ENCODE measurements at regions not wholly inside any gene's neighbourhood (a gene's known extent, or its start where the extent isn't known, plus 50 kb on each side); places are given as distances from the start of the nearest gene placed in this dataset.
"Not testable (repeated sequence)": the region's sequence is repeated elsewhere in the genome, so short reads cannot be mapped to it uniquely, and the experiment has no call there.

DNA sequence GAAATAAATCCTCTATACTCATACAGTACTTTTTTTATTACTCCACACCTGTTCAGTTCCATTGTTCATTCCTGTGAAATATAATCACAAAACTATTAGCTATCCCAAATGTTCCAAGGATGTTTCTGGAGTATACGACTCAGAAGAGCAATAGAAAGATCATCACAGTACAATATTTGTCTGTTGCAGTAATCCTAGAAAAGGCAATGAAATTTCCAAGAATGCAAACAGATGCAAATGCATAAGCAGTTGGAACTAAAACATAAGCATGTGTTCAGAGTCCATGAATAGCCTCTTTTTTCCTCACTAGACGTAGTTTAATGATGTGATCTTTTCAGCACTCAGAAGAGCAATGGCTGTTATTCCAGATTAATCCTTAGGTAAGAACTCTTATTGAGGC lies 55.2 kb downstream of the RTL3 start:
- DNase-seq: no peak

GRCh38 chrX:78595901-78596502 lies 63.1 kb downstream of the RTL3 start:
- peak; percentile 10 for DNase-seq

DNA sequence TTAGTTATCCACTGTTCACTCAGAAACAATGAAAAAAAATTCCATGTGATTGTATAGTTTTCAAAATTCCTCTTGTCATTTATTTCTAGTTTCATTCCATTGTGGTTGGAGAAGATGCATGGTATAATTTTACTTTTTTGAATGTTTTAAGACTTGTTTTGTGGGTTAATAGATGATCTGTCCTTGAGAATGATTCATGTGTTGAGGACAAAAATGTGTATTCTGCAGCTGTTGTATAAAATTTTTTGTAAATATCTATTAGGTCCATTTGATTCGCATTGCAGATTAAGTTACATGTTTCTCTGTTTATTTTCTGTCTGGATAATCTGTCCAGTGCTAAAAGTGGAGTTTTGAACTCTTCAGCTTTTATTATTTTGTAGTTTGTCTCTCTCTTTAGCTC lies 65.4 kb downstream of the RTL3 start:
- DNase-seq: no peak

DNA sequence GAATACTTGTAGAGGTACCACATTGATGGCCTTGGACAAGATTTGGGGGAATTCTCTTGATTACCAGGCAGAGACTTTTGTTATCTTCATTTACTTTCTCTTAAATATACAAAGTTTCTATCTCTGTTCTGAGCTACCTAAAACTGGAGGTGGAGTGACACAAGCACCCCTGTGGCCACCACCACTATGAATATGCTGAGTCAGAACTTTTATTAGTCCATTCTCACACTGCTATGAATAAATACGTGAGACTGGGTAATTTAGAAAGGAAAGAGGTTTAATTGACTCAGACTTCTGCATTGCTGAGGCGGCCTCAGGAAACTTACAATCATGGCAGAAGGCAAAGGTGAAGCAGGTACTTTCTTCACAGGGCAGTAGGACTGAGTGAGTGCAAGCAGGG lies 67.1 kb downstream of the RTL3 start:
- no peak for DNase-seq

DNA sequence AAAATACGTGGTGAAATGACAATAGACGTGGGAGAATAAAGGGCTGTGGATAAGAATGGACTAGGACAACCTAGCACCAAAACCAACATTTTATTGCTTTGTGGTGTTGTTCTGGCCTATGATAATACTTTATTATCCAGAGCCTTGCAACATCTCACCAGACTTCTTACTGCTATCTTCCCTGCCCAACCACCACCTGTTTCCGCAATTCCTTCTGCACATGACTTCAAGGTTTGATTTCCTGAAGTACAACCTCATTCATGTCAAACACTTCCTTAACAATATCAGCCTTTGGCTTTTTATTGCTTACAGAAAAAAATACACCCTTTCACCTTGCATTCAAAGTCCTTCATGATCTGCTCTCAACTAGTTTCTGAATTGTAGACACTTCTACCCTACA lies 84.8 kb downstream of the RTL3 start:
- DNase-seq: no peak

DNA sequence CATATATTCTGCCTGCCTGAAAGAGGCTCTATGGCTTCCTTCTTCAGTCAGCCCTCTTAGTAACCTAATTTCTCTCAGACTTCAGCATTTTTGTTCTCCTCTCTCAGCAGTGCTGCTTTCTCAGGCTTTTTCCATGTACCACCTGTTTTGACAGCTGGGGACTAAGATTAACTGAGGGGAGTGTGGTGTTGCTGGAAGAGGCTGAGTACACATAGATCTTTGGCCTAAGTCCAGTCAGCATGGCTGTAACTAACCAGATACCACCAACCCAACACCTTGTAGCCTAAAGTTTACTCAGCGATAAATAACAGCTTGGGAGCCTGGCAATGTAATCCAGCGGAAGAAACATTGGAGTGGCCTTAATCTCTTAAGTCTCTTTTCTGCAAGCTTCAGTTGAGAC lies 85.5 kb downstream of the RTL3 start:
- no peak for DNase-seq

DNA sequence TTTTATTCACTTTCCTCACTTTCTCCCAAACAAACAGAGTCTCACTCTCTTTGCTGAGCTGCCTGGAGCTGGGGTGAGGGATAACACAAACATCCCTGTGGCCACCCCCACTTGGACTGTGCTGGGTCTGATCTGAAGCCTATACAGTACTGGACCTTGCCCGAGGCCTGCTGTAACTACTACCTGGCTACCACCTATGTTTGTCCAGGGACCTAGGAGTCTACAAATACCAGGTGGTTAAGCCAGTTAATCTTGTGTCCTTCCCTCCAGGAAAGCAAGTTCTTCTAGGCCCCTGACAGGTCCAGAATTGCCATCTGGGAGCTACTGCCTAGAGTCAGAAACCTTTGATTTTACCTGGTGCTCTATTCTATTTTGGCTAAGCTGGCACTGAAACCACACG lies 87.3 kb downstream of the RTL3 start:
- DNase-seq: no peak

DNA sequence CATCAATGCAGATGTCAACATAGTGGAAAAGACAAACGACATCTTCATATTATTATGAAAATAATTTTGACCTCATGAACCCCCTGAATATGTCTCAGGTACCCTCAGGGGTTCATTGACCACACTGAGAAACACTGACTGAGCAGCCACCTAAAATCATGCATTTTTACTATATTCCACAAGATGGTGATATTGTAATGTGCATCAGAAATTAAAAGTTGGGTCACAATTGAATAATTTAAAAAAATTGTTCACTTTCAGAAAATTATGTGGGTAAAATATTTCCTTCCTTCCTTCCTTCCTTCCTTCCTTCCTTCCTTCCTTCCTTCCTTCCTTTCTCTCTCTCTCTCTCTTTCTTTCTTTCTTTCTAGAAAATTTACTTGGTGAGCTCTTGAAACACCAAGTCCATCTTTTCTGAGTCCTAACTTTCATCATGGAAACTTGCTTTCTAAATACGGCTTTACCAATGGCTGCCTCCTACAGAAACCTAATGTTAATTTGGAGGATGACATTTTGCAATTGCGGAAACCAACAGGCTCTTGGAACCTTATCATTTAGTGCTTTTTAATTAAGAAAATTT lies 103.6 kb downstream of the RTL3 start:
- peak; percentile 0 for DNase-seq

- not testable (repeated sequence) for DNase-seq
Measured at GRCh38 chrX:78552628-78553027, 106.5 kb downstream of the RTL3 start.

DNA sequence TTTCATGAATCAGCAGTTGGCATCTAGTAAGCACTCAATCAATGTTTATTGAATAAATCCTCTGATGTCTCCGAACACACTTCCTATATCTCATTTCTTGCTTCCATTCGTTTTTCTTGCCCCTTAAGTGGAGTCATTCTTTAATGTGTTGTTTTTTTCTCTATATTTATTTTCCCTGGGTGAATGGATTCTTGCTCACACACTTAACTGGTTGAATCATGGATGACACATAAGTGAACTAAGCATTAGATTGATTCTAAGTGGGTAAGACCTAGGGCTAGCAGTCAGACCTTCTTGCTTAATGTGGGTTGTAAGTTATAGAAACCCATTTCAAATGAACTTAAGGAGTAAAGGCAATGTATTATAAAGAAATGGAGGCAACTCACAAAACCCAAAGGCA lies 111.1 kb downstream of the RTL3 start:
- DNase-seq: peak; percentile 55

GRCh38 chrX:78545233-78545632 lies 113.9 kb downstream of the RTL3 start:
- no peak for DNase-seq

GRCh38 chrX:78543281-78543680 lies 115.8 kb downstream of the RTL3 start:
- no peak for DNase-seq

DNA sequence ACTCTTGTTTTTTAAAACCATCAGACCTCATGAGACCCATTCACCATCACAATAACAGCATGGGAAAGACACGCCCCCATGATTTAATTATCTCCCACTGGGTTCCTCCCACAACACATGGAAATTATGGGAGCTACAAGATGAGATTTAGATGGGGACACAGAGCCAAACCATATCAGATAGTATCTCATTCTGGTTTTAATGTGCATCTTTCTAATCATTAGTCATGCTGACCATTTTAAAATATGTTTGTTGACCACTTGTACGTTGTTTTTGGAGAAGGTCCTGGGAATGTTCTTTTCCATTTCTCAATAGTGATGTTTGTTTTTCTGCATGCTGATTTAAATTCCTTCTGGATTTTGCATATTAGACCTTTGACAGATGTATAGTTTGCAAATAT lies 119.0 kb downstream of the RTL3 start:
- peak; percentile 2 for DNase-seq

DNA sequence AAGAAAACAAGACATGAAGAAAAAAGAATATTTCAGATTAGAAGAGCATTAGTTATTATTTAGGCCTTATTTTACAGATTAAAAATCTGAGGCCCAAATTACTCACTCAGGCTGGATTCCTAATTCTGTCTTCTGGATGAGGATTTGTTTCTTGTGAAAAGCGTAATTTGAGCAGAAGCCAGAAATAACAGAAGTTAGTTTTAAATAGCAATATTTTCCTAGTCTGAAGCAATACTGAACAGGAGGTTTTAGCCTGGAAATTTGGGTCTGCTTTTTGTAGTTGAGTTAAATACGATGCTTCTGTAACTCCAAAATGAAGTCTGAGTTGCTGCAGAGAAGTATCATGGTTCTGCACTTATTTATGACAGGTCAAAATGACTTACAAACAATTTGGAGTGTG lies 124.9 kb downstream of the RTL3 start:
- DNase-seq: no peak

DNA sequence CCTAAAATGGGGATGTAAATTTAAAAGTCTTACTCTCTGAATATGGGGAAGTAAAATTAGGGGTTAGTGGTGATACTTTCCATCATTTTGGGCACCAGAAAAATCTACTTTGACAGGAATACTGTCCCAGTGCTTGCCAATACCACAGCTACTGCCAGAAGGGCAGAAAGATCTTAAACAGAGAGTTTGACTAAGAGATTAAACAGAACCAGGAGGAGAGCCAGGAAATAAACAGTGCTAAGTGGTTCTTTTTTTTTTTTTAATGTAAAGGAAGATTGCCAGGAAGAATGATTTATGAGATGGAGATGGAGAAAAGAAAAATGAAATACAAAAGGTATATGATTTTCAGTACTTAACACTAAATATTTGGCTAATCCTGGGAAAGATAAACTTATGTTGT lies 126.8 kb downstream of the RTL3 start:
- DNase-seq: no peak

DNA sequence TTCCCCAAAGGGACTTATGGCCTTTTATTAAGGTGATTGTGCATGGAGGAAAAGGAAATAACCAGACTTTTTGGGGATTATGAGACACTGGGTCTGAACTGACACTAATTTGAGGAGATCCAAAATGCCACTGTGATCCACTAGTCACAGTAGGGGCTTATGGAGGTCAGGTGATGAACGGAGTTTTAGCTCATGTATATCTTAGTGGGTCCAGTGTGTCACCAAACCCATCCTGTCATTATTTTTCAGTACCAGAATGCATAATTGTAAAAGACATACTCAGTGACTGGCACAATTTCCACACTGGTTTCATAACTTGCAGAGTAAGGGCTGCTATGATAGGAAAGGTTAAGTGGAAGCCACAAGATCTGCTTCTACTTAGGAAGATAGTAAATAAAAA lies 131.3 kb downstream of the RTL3 start:
- DNase-seq: no peak

DNA sequence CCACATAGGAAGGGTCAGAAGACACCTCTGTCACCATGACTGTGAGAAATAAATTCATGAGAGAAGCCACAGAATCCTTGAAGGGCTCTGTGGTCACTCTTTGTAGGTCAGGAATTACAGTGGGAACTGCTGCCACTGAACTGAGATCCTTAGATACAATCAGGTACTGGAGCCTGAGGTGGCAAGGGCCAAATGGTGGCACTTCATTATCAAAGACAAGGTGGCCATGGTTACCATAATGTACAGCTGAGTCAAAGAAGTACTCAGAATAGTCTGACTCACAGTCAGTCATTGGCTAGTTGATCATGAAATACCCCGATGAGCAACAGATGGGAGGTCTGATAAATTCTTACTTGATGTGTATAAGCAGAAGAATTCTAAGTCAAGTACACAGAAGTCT lies 131.9 kb downstream of the RTL3 start:
- DNase-seq: peak; percentile 47

GRCh38 chrX:78522601-78523000 lies 136.5 kb downstream of the RTL3 start:
- DNase-seq: no peak

DNA sequence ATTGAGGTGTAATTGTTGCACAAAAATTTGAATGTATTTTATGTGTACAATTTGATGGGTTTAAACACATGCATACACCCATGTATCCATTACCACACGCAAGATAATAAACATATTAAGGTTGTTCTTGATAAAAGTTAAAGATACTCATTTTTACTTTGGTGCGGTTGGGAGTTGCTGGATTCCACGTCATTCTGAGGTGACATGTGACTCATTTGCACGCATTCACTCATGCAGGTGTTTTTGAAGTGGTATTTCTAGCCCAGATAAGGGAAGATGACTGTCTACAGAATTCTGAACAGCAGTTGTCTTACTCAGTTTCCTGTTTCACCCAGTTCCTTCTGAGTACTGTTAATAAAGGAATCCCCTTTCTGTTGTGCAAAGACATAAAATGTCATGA lies 142.0 kb downstream of the RTL3 start:
- no peak for DNase-seq

DNA sequence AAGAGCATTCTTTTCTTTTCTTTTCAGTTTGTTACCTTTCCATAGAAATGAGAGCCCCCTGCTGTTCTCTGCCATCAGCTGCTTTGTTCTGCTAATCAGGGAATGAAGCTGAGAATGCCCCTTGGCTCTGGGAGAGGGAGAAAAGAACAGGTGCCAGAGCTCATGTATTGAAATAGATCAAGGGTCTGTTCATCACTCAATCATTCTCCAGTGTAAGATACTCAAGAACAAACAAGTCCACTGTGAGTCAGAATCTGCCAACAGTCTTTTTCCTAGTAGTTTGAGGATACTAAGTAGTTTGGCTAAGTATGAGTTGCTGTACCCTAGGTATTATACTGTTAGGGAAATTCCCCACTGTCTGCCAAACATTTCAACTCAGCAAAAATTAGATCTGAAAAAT lies 144.3 kb downstream of the RTL3 start:
- DNase-seq: no peak

DNA sequence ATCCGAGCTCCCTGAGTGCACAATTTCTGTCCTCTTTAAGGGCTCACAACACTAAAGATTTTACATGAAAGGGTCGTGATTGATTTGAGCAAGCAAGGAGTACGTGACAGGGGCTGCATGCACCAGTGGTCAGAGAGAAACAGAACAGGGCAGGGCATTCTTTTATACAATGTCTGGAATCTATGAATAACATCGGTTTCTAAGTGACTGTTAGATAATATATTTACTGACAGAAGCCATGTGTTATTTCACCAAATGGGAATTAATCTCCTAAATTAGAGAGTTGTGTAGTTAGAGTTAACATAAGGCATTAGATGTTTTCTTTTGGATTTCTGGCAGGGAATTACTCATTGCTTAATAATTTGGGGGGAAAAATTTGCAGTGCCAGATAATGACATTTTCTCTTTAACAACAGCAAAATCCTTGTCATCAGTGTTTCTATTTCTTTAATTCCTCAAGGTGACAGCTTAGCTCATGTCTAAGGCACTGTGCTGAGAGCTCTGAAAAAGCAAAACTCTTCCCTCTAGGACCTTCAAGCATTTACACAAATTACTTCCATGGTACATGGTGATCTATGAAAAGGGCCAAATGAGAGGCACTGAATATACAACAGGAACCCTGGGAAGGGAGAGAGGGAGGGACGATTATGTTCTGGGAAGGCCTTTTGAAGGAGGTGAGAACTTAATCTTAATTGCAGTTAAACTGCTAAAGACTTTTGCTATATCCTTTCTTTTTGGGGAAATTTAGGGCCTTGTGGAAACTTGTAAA lies 145.0 kb downstream of the RTL3 start:
- peak; percentile 3 for DNase-seq

DNA sequence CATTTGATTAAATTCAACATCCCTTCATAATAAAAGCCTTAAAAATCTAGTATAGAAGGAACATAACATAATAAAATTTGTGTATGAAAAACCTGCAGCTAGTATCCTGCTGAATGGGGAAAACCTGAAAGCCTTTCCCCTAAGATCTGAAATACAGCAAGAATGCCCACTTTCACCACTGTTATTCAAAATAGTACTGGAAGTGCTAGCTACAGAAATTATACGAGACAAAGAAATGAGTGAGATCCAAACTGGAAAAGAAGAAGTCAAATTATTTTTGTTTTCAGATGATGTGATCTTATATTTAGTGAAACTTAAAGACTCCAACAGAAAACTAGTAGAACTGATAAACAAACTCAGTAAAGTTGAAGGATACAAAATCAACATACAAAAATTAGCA lies 152.9 kb downstream of the RTL3 start:
- no peak for DNase-seq

DNA sequence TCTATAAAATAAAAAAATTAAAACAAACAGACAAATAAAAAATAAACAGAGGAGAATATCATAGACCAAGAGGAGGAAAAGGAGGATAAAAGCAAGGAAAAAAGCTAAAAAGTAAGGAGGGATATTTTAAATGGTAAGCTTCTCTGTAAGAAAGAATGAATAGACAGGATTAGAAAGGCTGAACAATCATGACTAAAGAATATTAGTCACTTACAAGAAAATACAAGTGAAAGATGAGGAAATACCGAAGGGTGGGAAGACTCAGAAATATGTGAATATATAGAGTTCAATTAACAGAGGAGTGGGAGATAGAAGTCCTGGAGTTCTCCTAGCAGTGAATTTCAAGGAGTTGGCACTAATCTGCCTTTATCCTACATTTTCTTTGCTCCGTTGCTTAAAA lies 162.6 kb downstream of the RTL3 start:
- no peak for DNase-seq

DNA sequence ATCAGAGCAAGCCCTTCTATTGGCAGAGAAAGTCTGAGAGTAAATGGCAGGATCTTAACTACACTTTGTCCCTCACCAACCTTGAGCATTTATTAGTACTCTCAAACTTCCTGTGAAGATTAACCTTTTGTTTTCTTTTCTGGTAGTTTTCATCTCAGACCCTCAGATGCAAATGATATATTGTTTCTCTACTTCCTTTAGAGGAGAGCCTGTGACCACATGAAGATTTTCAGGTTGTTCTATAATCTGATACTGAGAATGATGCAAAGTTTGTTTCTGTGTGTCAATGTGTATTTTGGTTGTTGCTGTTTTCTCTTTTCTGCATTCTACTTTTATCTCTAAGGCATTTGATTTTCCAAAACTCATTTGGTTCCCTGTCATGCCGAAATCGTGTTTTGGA lies 165.8 kb upstream of the CYSLTR1 start:
- no peak for DNase-seq

DNA sequence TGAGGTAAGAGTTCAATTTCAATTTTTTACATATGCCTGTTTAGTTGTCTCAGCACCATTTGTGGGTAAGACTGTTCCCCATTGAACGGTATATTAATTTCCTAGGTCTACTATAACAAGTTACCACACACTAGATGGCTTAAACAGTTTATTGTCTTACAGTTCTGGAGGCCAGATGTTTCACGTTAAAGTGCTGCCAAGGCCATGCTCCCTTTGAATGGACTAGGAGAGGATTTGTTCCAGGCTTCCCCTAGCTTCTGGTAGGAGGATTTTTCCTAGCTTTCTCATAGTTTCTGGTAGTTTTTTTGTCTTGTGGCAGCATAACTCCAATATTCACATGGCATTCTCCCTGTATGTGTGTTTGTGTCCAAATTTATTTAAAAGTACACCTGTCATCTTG lies 149.3 kb upstream of the CYSLTR1 start:
- no peak for DNase-seq
